Karpas-422 (cell line): ENCODE measurements at regions not wholly inside any gene's neighbourhood (a gene's known extent, or its start where the extent isn't known, plus 50 kb on each side); places are given as distances from the start of the nearest gene placed in this dataset.
"Not testable (repeated sequence)": the region's sequence is repeated elsewhere in the genome, so short reads cannot be mapped to it uniquely, and the experiment has no call there.

ENCODE experiments used
- DNase-seq: peaks from one replicate; pipeline ENCODE4 v3.0.0-alpha.2; 2015
- H2AFZ ChIP-seq: fragments of 200-600 bp; sonication (generic); 2 replicates; pipeline ENCODE4 v1.6.1; 2014; ENCODE audit warnings: antibody characterized with exemption, low read length, mixed read lengths
- H3K27ac ChIP-seq: fragments of 200-600 bp; sonication (generic); 2 replicates; pipeline ENCODE4 v1.5.1; 2014; ENCODE audit warnings: mild to moderate bottlenecking, low read length, moderate library complexity
- H3K27me3 ChIP-seq: fragments of 200-600 bp; sonication (generic); 2 replicates; pipeline ENCODE4 v1.6.1; 2014; ENCODE audit warnings: low read length, mixed read lengths
- H3K36me3 ChIP-seq: fragments of 200-600 bp; sonication (generic); 2 replicates; pipeline ENCODE4 v1.6.1; 2014; ENCODE audit warnings: low read length, mixed read lengths; ENCODE audit not compliant: insufficient read depth
- H3K4me1 ChIP-seq: fragments of 200-600 bp; sonication (generic); 2 replicates; pipeline ENCODE4 v1.6.1; 2014; ENCODE audit warnings: mild to moderate bottlenecking, low read length, mixed read lengths
- H3K4me2 ChIP-seq: fragments of 200-600 bp; sonication (generic); 2 replicates; pipeline ENCODE4 v1.6.1; 2014; ENCODE audit warnings: low read length, low read depth, mild to moderate bottlenecking; ENCODE audit not compliant: poor library complexity, severe bottlenecking
- H3K4me3 ChIP-seq: fragments of 200-600 bp; sonication (generic); 2 replicates; pipeline ENCODE4 v1.5.1; 2014; ENCODE audit warnings: mild to moderate bottlenecking, antibody characterized with exemption, low read length, mixed read lengths
- H3K79me2 ChIP-seq: fragments of 200-600 bp; sonication (generic); 2 replicates; pipeline ENCODE4 v1.6.1; 2014; ENCODE audit warnings: mild to moderate bottlenecking, low read length, mixed read lengths
- H3K9ac ChIP-seq: fragments of 200-600 bp; sonication (generic); 2 replicates; pipeline ENCODE4 v1.6.0; 2014; ENCODE audit warnings: low read length
- H3K9me2 ChIP-seq: fragments of 200-600 bp; sonication (generic), shearing (Covaris generic); replicated peaks from 2 replicates; pipeline ENCODE4 v1.6.0; 2014; ENCODE audit warnings: mild to moderate bottlenecking, low read length, moderate library complexity; ENCODE audit not compliant: insufficient read depth
- H3K9me3 ChIP-seq: fragments of 300-700, 200-600 bp; sonication (generic); 2 replicates; pipeline ENCODE4 v1.6.1; 2014; ENCODE audit warnings: low read length, mixed read lengths
- H4K20me1 ChIP-seq: fragments of 200-600 bp; sonication (generic); 2 replicates; pipeline ENCODE4 v1.6.1; 2014; ENCODE audit warnings: mild to moderate bottlenecking, antibody characterized with exemption, low read length, low read depth; ENCODE audit not compliant: insufficient read depth

- H3K9me3 ChIP-seq, result no peaks in the 10 kb centered on the region
- H3K4me1 ChIP-seq, result 0 out of 2 replicates have a peak, but pooled peaks cover 3% of the 10 kb centered on the region
- H3K27ac ChIP-seq, result no peak overlapping the region
- no peaks in the 10 kb centered on the region for H3K9me2 ChIP-seq
- H3K9ac ChIP-seq, result no peak overlapping the region
- DNase-seq, result no peak
- no peaks in the 10 kb centered on the region for H3K27me3 ChIP-seq
- H4K20me1 ChIP-seq, result no peaks in the 10 kb centered on the region
- H2AFZ ChIP-seq, result no peak overlapping the region
- no peak overlapping the region for H3K4me2 ChIP-seq
- H3K4me3 ChIP-seq, result no peak overlapping the region
- no peaks in the 10 kb centered on the region for H3K79me2 ChIP-seq
- H3K36me3 ChIP-seq, result no peaks in the 10 kb centered on the region
Measured at GRCh38 chr6:160882791-160883279, 108.7 kb upstream of the MAP3K4 start.

GRCh38 chr6:160883560-160883959 is 108.0 kb upstream of the MAP3K4 start:
- Histone ChIP-seq H3K9ac (no peak overlapping the region), H3K79me2 (no peaks in the 10 kb centered on the region), H3K36me3 (no peaks in the 10 kb centered on the region), H3K9me2 (no peaks in the 10 kb centered on the region), H3K4me2 (no peak overlapping the region), H3K9me3 (no peaks in the 10 kb centered on the region), H3K4me1 (0 out of 2 replicates have a peak, but pooled peaks cover 3% of the 10 kb centered on the region), H3K4me3 (no peak overlapping the region), H3K27ac (no peak overlapping the region), H2AFZ (no peak overlapping the region), H4K20me1 (no peaks in the 10 kb centered on the region), H3K27me3 (no peaks in the 10 kb centered on the region)
- no peak for DNase-seq

- H3K9me3 ChIP-seq, result no peaks in the 10 kb centered on the region
- H3K9me2 ChIP-seq, result no peaks in the 10 kb centered on the region
- H3K36me3 ChIP-seq, result no peaks in the 10 kb centered on the region
- no peak overlapping the region for H3K27ac ChIP-seq
- no peak overlapping the region for H3K4me2 ChIP-seq
- no peaks in the 10 kb centered on the region for H4K20me1 ChIP-seq
- no peak overlapping the region for H3K4me3 ChIP-seq
- H3K79me2 ChIP-seq, result no peaks in the 10 kb centered on the region
- 0 out of 2 replicates have a peak, but pooled peaks cover 3% of the 10 kb centered on the region for H3K4me1 ChIP-seq
- no peak overlapping the region for H3K9ac ChIP-seq
- no peak overlapping the region for H2AFZ ChIP-seq
- no peaks in the 10 kb centered on the region for H3K27me3 ChIP-seq
- DNase-seq, result no peak
Measured at GRCh38 chr6:160883999-160884398, 107.6 kb upstream of the MAP3K4 start.

GRCh38 chr6:160889148-160889547 is 102.4 kb upstream of the MAP3K4 start:
- H4K20me1 ChIP-seq, H3K27me3 ChIP-seq, H3K9me2 ChIP-seq, H3K36me3 ChIP-seq, H3K9me3 ChIP-seq, H3K4me1 ChIP-seq, H3K79me2 ChIP-seq, DNase-seq, H3K27ac ChIP-seq, H3K9ac ChIP-seq, H3K4me2 ChIP-seq, H3K4me3 ChIP-seq, H2AFZ ChIP-seq: not testable (repeated sequence)

GRCh38 chr6:160891690-160892089 is 99.9 kb upstream of the MAP3K4 start:
- no peak for DNase-seq
- no peaks in the 10 kb centered on the region for H3K27me3 ChIP-seq
- no peak overlapping the region for H3K27ac ChIP-seq
- no peaks in the 10 kb centered on the region for H3K4me1 ChIP-seq
- H3K4me2 ChIP-seq, result no peak overlapping the region
- H3K9ac ChIP-seq, result no peak overlapping the region
- H2AFZ ChIP-seq, result no peak overlapping the region
- no peaks in the 10 kb centered on the region for H4K20me1 ChIP-seq
- H3K9me3 ChIP-seq, result no peaks in the 10 kb centered on the region
- no peak overlapping the region for H3K4me3 ChIP-seq
- no peaks in the 10 kb centered on the region for H3K79me2 ChIP-seq
- H3K9me2 ChIP-seq, result no peaks in the 10 kb centered on the region
- H3K36me3 ChIP-seq, result no peaks in the 10 kb centered on the region

- no peaks in the 10 kb centered on the region for H3K27me3 ChIP-seq
- no peak overlapping the region for H3K4me3 ChIP-seq
- no peaks in the 10 kb centered on the region for H3K36me3 ChIP-seq
- H2AFZ ChIP-seq, result no peak overlapping the region
- no peaks in the 10 kb centered on the region for H4K20me1 ChIP-seq
- no peak for DNase-seq
- H3K9me3 ChIP-seq, result no peaks in the 10 kb centered on the region
- no peaks in the 10 kb centered on the region for H3K9me2 ChIP-seq
- no peaks in the 10 kb centered on the region for H3K79me2 ChIP-seq
- H3K4me2 ChIP-seq, result no peak overlapping the region
- no peaks in the 10 kb centered on the region for H3K4me1 ChIP-seq
- no peak overlapping the region for H3K27ac ChIP-seq
- H3K9ac ChIP-seq, result no peak overlapping the region
Measured at GRCh38 chr6:160895562-160895961, 96.0 kb upstream of the MAP3K4 start.

- H2AFZ ChIP-seq, result no peak overlapping the region
Measured at GRCh38 chr6:160899671-160900430, 91.7 kb upstream of the MAP3K4 start.

GRCh38 chr6:160911949-160912348 is 79.6 kb upstream of the MAP3K4 start:
- Histone ChIP-seq H3K9me3 (no peaks in the 10 kb centered on the region), H3K79me2 (no peaks in the 10 kb centered on the region), H3K4me2 (no peak overlapping the region), H2AFZ (no peak overlapping the region), H3K9ac (no peak overlapping the region), H3K36me3 (no peaks in the 10 kb centered on the region), H3K9me2 (no peaks in the 10 kb centered on the region), H3K27me3 (no peaks in the 10 kb centered on the region), H4K20me1 (no peaks in the 10 kb centered on the region), H3K27ac (no peak overlapping the region), H3K4me3 (no peak overlapping the region), H3K4me1 (no peaks in the 10 kb centered on the region)
- DNase-seq, result no peak

More at GRCh38 chr6:160899671-160900430, 91.7 kb upstream of the MAP3K4 start:
- H4K20me1 ChIP-seq, result no peaks in the 10 kb centered on the region
- H3K27ac ChIP-seq, result no peak overlapping the region
- H3K9me3 ChIP-seq, result no peaks in the 10 kb centered on the region
- no peaks in the 10 kb centered on the region for H3K4me1 ChIP-seq
- no peak overlapping the region for H3K9ac ChIP-seq
- no peaks in the 10 kb centered on the region for H3K27me3 ChIP-seq
- H3K36me3 ChIP-seq, result no peaks in the 10 kb centered on the region
- no peaks in the 10 kb centered on the region for H3K9me2 ChIP-seq
- H3K4me3 ChIP-seq, result no peak overlapping the region
- no peak overlapping the region for H3K4me2 ChIP-seq
- DNase-seq, result no peak
- H3K79me2 ChIP-seq, result no peaks in the 10 kb centered on the region
